H1 (cell line): ENCODE measurements at regions not wholly inside any gene's neighbourhood (a gene's known extent, or its start where the extent isn't known, plus 50 kb on each side); places are given as distances from the start of the nearest gene placed in this dataset.

Experiments
- CTCF ChIP-seq, 3 experiments: IDR thresholded peaks; 1 replicate in 2 of 3; 2 replicates in 1 of 3; pipeline versions ENCODE4 v1.5.1 to v1.6.1; 2011; ENCODE audit warnings: low read length in 3 of 3, mild to moderate bottlenecking in 3 of 3, inconsistent platforms in 2 of 3, low read depth in 1 of 3, moderate library complexity in 1 of 3; ENCODE audit not compliant: insufficient read depth in 1 of 3; ENCODE audit errors: control extremely low read depth in 1 of 3
- GABPA ChIP-seq: IDR thresholded peaks from 2 replicates; pipeline ENCODE4 v1.6.1; 2011; ENCODE audit warnings: mild to moderate bottlenecking, low read length, moderate library complexity, borderline replicate concordance; ENCODE audit not compliant: insufficient read depth
- JUND ChIP-seq: IDR thresholded peaks from 2 replicates; pipeline ENCODE4 v1.6.1; 2011; ENCODE audit warnings: mild to moderate bottlenecking, improper control_type of control experiment, low read length
- USF2 ChIP-seq: IDR thresholded peaks from 2 replicates; pipeline ENCODE4 v1.6.1; 2011; ENCODE audit warnings: low read length, improper control_type of control experiment

- TF ChIP-seq CTCF (IDR thresholded peaks at IDR 0.05; ENCODE audit: control extremely low read depth in 1 of 3, insufficient read depth in 1 of 3, low read depth in 1 of 3, low read length in 3 of 3) (no peak), GABPA (no peak), JUND (no peak), USF2 (no peak)
These were observed 240.5 kb upstream of the PRSS58 start for GRCh38 chr7:142498364-142498763.
